K562 (cell line): ENCODE measurements at regions not wholly inside any gene's neighbourhood (a gene's known extent, or its start where the extent isn't known, plus 50 kb on each side); places are given as distances from the start of the nearest gene placed in this dataset.

ENCODE experiments used
- ATAC-seq: fragments of 200-7000 bp; cut with Tn5 transposase; 3 replicates; pipeline ENCODE4 v1.9.1; 2020; ENCODE audit warnings: moderate library complexity
- BruUV-seq: library from RNA; stranded (reverse); fragments of 400-500 nt; replicated peaks from 2 replicates; lab custom pipeline; 2021; lab: Mats Ljungman, UMichigan
- CTCF ChIA-PET: fragments of 300-600 bp; formaldehyde crosslinking; extraction: SDS; loops from one replicate; lab custom pipeline; 2021; ENCODE audit warnings: low intra/inter-chr PET ratio; lab: Yijun Ruan, JAX
- POLR2A ChIA-PET: fragments of 300-600, 350-650 bp; sonication (Branson Sonifier 250); formaldehyde crosslinking; extraction: SDS; loops from one replicate; lab custom pipeline; 2021; ENCODE audit warnings: antibody characterized with exemption, inconsistent platforms; lab: Yijun Ruan, JAX
- DNase-seq, 4 experiments: peaks; one replicate each; pipeline versions ENCODE4 v3.0.0 to v3.0.0-alpha.2; 2011 to 2018; ENCODE audit warnings: low spot score in 3 of 4, mixed read lengths in 3 of 4; ENCODE audit errors: extremely low read depth in 1 of 4
- FAIRE-seq: peaks from 2 replicates; lab custom pipeline; 2011; peaks lifted over from hg19 to GRCh38; lab: Jason Lieb, UNC
- H2AFZ ChIP-seq: 2 replicates; pipeline ENCODE4 v1.6.0; 2011; ENCODE audit warnings: low read depth, low read length, control low read depth, inconsistent platforms
- H3K27ac ChIP-seq: fragments of 200-600 bp; 3 replicates; pipeline ENCODE4 v1.8.0; 2011; ENCODE audit warnings: low read depth, mild to moderate bottlenecking, control low read depth, inconsistent platforms, low read length, moderate library complexity, mixed read lengths; ENCODE audit errors: extremely low read depth
- H3K27me3 ChIP-seq, 2 experiments: fragments of 300-600 bp in 1 of 2; 2 replicates in 1 of 2; 3 replicates in 1 of 2; pipeline versions ENCODE4 v1.6.0 to v1.8.0; 2011; ENCODE audit warnings: inconsistent platforms in 2 of 2, low read length in 2 of 2, mild to moderate bottlenecking in 1 of 2, mixed read lengths in 1 of 2, moderate library complexity in 1 of 2; ENCODE audit not compliant: control insufficient read depth in 2 of 2, insufficient read depth in 2 of 2
- H3K36me3 ChIP-seq: fragments of 300-600 bp; 3 replicates; pipeline ENCODE4 v1.8.0; 2011; ENCODE audit warnings: mild to moderate bottlenecking, low read length, inconsistent platforms; ENCODE audit not compliant: control insufficient read depth, insufficient read depth
- H3K4me1 ChIP-seq, 2 experiments: fragments of 200-600 bp in 1 of 2; replicated peaks in 1 of 2; 2 replicates in 1 of 2; 3 replicates in 1 of 2; pipeline versions ENCODE4 v1.5.1 to v1.8.0; 2011; ENCODE audit warnings: inconsistent platforms in 2 of 2, low read length in 2 of 2, mild to moderate bottlenecking in 1 of 2, mixed read lengths in 1 of 2, moderate library complexity in 1 of 2; ENCODE audit not compliant: control insufficient read depth in 2 of 2, insufficient read depth in 2 of 2
- H3K4me2 ChIP-seq: 2 replicates; pipeline ENCODE4 v1.6.1; 2011; ENCODE audit warnings: low read length, control low read depth, inconsistent platforms, mixed read lengths; ENCODE audit not compliant: insufficient read depth
- H3K4me3 ChIP-seq: fragments of 200-600 bp; sonication (generic), shearing (Covaris generic); 2 replicates; pipeline ENCODE4 v1.5.1; 2016; ENCODE audit warnings: control low read depth, inconsistent platforms
- H3K79me2 ChIP-seq: fragments of 200-600 bp; 3 replicates; pipeline ENCODE4 v1.8.0; 2011; ENCODE audit warnings: low read length, inconsistent platforms; ENCODE audit not compliant: control insufficient read depth, insufficient read depth
- H3K9ac ChIP-seq, 2 experiments: 2 replicates each; pipeline versions ENCODE4 v1.6.0 to v1.6.1; 2011; ENCODE audit warnings: low read depth in 2 of 2, low read length in 2 of 2, control low read depth in 1 of 2, inconsistent platforms in 1 of 2, mild to moderate bottlenecking in 1 of 2, mixed read lengths in 1 of 2; ENCODE audit not compliant: insufficient read depth in 1 of 2
- H3K9me1 ChIP-seq: one replicate; pipeline ENCODE4 v1.6.0; 2011; ENCODE audit warnings: inconsistent platforms, mild to moderate bottlenecking, low read length, moderate library complexity; ENCODE audit not compliant: control insufficient read depth, insufficient read depth
- H3K9me3 ChIP-seq: replicated peaks from 2 replicates; pipeline ENCODE4 v1.5.1; 2011; ENCODE audit warnings: low read depth, low read length, inconsistent platforms; ENCODE audit not compliant: control insufficient read depth, insufficient read depth
- H4K20me1 ChIP-seq: replicated peaks from 2 replicates; pipeline ENCODE4 v1.6.1; 2011; ENCODE audit warnings: low read length, inconsistent platforms, mixed read lengths; ENCODE audit not compliant: control insufficient read depth, insufficient read depth
- CBX2 ChIP-seq: fragments of 200-600 bp; sonication (generic); IDR thresholded peaks from one replicate; pipeline ENCODE4 v1.6.1; 2012; ENCODE audit warnings: mild to moderate bottlenecking, low read length, inconsistent platforms; ENCODE audit not compliant: insufficient read depth, poor library complexity, severe bottlenecking
- FOXM1 ChIP-seq, 2 experiments: fragments of 450-650 bp in 1 of 2; sonication (generic) in 1 of 2; formaldehyde crosslinking in 1 of 2; IDR thresholded peaks; 2 replicates each; pipeline versions ENCODE4 v1.6.1 to v1.9.0; 2017 to 2022; ENCODE audit warnings: low read depth in 2 of 2, mild to moderate bottlenecking in 2 of 2, missing genetic modification reagents in 1 of 2, moderate library complexity in 1 of 2
- JUN ChIP-seq, 2 experiments: sonication (generic) in 1 of 2; formaldehyde crosslinking in 1 of 2; IDR thresholded peaks; 2 replicates each; pipeline versions ENCODE4 v1.6.1 to v1.8.0; 2012 to 2022; ENCODE audit warnings: borderline replicate concordance in 2 of 2, mild to moderate bottlenecking in 2 of 2, improper control_type of control experiment in 1 of 2, low read depth in 1 of 2, low read length in 1 of 2, missing genetic modification reagents in 1 of 2
- KLF1 ChIP-seq: fragments of 450-650 bp; IDR thresholded peaks from 2 replicates; pipeline ENCODE4 v1.6.1; 2016; ENCODE audit warnings: missing genetic modification characterization, missing compliant biosample characterization
- PTBP1 ChIP-seq: fragments of 200-400 bp; formaldehyde crosslinking; IDR thresholded peaks from 2 replicates; pipeline ENCODE4 v1.6.1; 2017; ENCODE audit warnings: low read depth, low read length
- RFX5 ChIP-seq: IDR thresholded peaks from 2 replicates; pipeline ENCODE4 v1.6.1; 2011; ENCODE audit warnings: low read depth, mild to moderate bottlenecking, improper control_type of control experiment, low read length
- SMAD1 ChIP-seq: fragments of 150-350 bp; IDR thresholded peaks from 2 replicates; pipeline ENCODE4 v1.6.1; 2014; ENCODE audit warnings: low read length, low read depth; ENCODE audit not compliant: partially characterized antibody
- SRSF3 ChIP-seq: fragments of 200-400 bp; formaldehyde crosslinking; IDR thresholded peaks from 2 replicates; pipeline ENCODE4 v1.6.1; 2016; ENCODE audit warnings: mild to moderate bottlenecking, low read length, moderate library complexity; ENCODE audit not compliant: insufficient read depth
- ZNF146 ChIP-seq: IDR thresholded peaks from one replicate; pipeline ENCODE4 v1.6.1; 2018; ENCODE audit warnings: missing compliant biosample characterization; ENCODE audit not compliant: unreplicated experiment
- ZNF184 ChIP-seq: sonication (generic); formaldehyde crosslinking; IDR thresholded peaks from 2 replicates; pipeline ENCODE4 v1.5.0; 2020; ENCODE audit warnings: missing genetic modification reagents
- ZNF24 ChIP-seq: fragments of 450-650 bp; IDR thresholded peaks from 2 replicates; pipeline ENCODE4 v1.6.1; 2016
- ZNF3 ChIP-seq: fragments of 250-450 bp; sonication (Bioruptor Pico); IDR thresholded peaks from 2 replicates; pipeline ENCODE4 v1.5.0; 2021; ENCODE audit warnings: mild to moderate bottlenecking, moderate library complexity
- ZNF316 ChIP-seq: fragments of 450-650 bp; IDR thresholded peaks from 2 replicates; pipeline ENCODE4 v1.6.1; 2016
- ZNF766 ChIP-seq: fragments of 200-800 bp; sonication (Bioruptor generic); conservative IDR thresholded peaks from 2 replicates; pipeline ENCODE4 v1.6.1; 2016; ENCODE audit warnings: missing genetic modification characterization, missing compliant biosample characterization
- WGBS: fragments of 100-300 bp; shearing (Covaris generic); methylation state at CpG from one replicate; pipeline ENCODE4 v1.1.6; 2016; ENCODE audit warnings: low coverage, mixed read lengths; ENCODE audit not compliant: insufficient coverage; ENCODE audit errors: missing lambda C conversion rate; 5-methylcytosine and 5-hydroxymethylcytosine counted together
- in situ Hi-C: fragments of 300-500 bp; cut with MboI; formaldehyde crosslinking; loops from 4 replicates; pipeline ENCODE4 v1.15.0; 2018; ENCODE audit warnings: inconsistent platforms, mixed read lengths
- intact Hi-C: fragments of 100-400 bp; cut with micrococcal nuclease; formaldehyde crosslinking; loops from 2 replicates; pipeline ENCODE4 v1.14.2; 2022
- TF ChIP-seq, protein P1 (sequence below): sonication (generic); formaldehyde crosslinking; IDR thresholded peaks from 2 replicates; pipeline ENCODE4 v1.8.0; 2022; ENCODE audit warnings: mild to moderate bottlenecking, low read depth, missing genetic modification reagents

DNA sequence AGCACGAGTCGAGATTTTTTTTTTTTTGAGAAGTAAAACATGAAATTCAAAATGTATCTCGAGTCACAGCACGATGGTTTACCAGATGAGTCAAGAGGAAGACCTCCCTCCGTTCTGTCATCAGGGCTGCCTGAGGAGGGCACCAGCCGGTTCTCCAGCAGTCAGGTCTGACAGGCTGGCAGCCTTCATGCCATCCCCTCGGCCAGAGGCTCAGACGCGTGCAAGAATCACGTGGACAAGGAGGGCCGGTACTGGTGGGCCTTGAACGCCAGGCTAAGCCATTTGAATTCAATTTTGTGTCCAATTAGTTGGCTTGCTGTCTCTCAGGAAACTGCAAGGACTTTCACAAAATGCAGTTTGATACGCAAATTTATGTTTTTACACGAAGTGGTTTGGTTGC lies 1412.2 kb downstream of the BRD1 start:
- Histone ChIP-seq H3K9ac (no peak overlapping the region), H3K79me2 (no peaks in the 10 kb centered on the region), H3K36me3 (no peaks in the 10 kb centered on the region), H3K27me3 (no peaks in the 10 kb centered on the region; a peak in 1 of 5 replicates), H3K9me1 (no peaks in the 10 kb centered on the region), H3K27ac (no peak overlapping the region), H2AFZ (no peak overlapping the region), H4K20me1 (no peaks in the 10 kb centered on the region), H3K9me3 (no peaks in the 10 kb centered on the region), H3K4me1 (no peaks in the 10 kb centered on the region), H3K4me2 (no peak overlapping the region), H3K4me3 (no peak overlapping the region)
- no peak for ATAC-seq
- in situ Hi-C loops (no loop called here), intact Hi-C loops (no loop called here)
- no TSS peak for BruUV-seq
- POLR2A ChIA-PET = interaction anchor here (0.6 kb wide), 1 partner anchor 24 kb away, joined by 4 read pairs; no protein-coding TSS in a partner anchor
- CTCF ChIA-PET = no interaction called here
- 0% methylated on average over 11 of the region's 14 CpGs for WGBS
- no peak for TF ChIP-seq PTBP1
- TF ChIP-seq ZNF184 (CRISPR knock-in tag) = no peak
- no peak for TF ChIP-seq ZNF766
- TF ChIP-seq CBX2 = no peak
- no peak for TF ChIP-seq ZNF316
- TF ChIP-seq JUN (IDR thresholded peaks at IDR 0.05; ENCODE audit: borderline replicate concordance, low read depth, low read length) = no peak
- TF ChIP-seq JUN (CRISPR knock-in tag; IDR thresholded peaks at IDR 0.05; ENCODE audit: borderline replicate concordance) = no peak
- no peak for TF ChIP-seq FOXM1 (IDR thresholded peaks at IDR 0.05; ENCODE audit: low read depth)
- TF ChIP-seq FOXM1 (CRISPR knock-in tag; IDR thresholded peaks at IDR 0.05; ENCODE audit: low read depth) = no peak
- no peak for TF ChIP-seq KLF1 (tag)
- TF ChIP-seq SRSF3 = no peak
- TF ChIP-seq RFX5 = no peak
- TF ChIP-seq ZNF146 (CRISPR knock-in tag) = no peak
- no peak for TF ChIP-seq ZNF3 (CRISPR knock-in tag)
- TF ChIP-seq, protein P1, sequence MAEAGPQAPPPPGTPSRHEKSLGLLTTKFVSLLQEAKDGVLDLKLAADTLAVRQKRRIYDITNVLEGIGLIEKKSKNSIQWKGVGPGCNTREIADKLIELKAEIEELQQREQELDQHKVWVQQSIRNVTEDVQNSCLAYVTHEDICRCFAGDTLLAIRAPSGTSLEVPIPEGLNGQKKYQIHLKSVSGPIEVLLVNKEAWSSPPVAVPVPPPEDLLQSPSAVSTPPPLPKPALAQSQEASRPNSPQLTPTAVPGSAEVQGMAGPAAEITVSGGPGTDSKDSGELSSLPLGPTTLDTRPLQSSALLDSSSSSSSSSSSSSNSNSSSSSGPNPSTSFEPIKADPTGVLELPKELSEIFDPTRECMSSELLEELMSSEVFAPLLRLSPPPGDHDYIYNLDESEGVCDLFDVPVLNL (CRISPR knock-in tag) = no peak
- TF ChIP-seq SMAD1 = no peak
- no peak for TF ChIP-seq ZNF24
- no peak for DNase-seq
- FAIRE-seq = no peak
